Karpas-422 (cell line): ENCODE measurements at regions not wholly inside any gene's neighbourhood (a gene's known extent, or its start where the extent isn't known, plus 50 kb on each side); places are given as distances from the start of the nearest gene placed in this dataset.
"Not testable (repeated sequence)": the region's sequence is repeated elsewhere in the genome, so short reads cannot be mapped to it uniquely, and the experiment has no call there.

Source experiments
- DNase-seq: peaks from one replicate; pipeline ENCODE4 v3.0.0-alpha.2; 2015
- H2AFZ ChIP-seq: fragments of 200-600 bp; sonication (generic); 2 replicates; pipeline ENCODE4 v1.6.1; 2014; ENCODE audit warnings: antibody characterized with exemption, low read length, mixed read lengths
- H3K27ac ChIP-seq: fragments of 200-600 bp; sonication (generic); 2 replicates; pipeline ENCODE4 v1.5.1; 2014; ENCODE audit warnings: mild to moderate bottlenecking, low read length, moderate library complexity
- H3K27me3 ChIP-seq: fragments of 200-600 bp; sonication (generic); 2 replicates; pipeline ENCODE4 v1.6.1; 2014; ENCODE audit warnings: low read length, mixed read lengths
- H3K36me3 ChIP-seq: fragments of 200-600 bp; sonication (generic); 2 replicates; pipeline ENCODE4 v1.6.1; 2014; ENCODE audit warnings: low read length, mixed read lengths; ENCODE audit not compliant: insufficient read depth
- H3K4me1 ChIP-seq: fragments of 200-600 bp; sonication (generic); 2 replicates; pipeline ENCODE4 v1.6.1; 2014; ENCODE audit warnings: mild to moderate bottlenecking, low read length, mixed read lengths
- H3K4me2 ChIP-seq: fragments of 200-600 bp; sonication (generic); 2 replicates; pipeline ENCODE4 v1.6.1; 2014; ENCODE audit warnings: low read length, low read depth, mild to moderate bottlenecking; ENCODE audit not compliant: poor library complexity, severe bottlenecking
- H3K4me3 ChIP-seq: fragments of 200-600 bp; sonication (generic); 2 replicates; pipeline ENCODE4 v1.5.1; 2014; ENCODE audit warnings: mild to moderate bottlenecking, antibody characterized with exemption, low read length, mixed read lengths
- H3K79me2 ChIP-seq: fragments of 200-600 bp; sonication (generic); 2 replicates; pipeline ENCODE4 v1.6.1; 2014; ENCODE audit warnings: mild to moderate bottlenecking, low read length, mixed read lengths
- H3K9ac ChIP-seq: fragments of 200-600 bp; sonication (generic); 2 replicates; pipeline ENCODE4 v1.6.0; 2014; ENCODE audit warnings: low read length
- H3K9me2 ChIP-seq: fragments of 200-600 bp; sonication (generic), shearing (Covaris generic); replicated peaks from 2 replicates; pipeline ENCODE4 v1.6.0; 2014; ENCODE audit warnings: mild to moderate bottlenecking, low read length, moderate library complexity; ENCODE audit not compliant: insufficient read depth
- H3K9me3 ChIP-seq: fragments of 300-700, 200-600 bp; sonication (generic); 2 replicates; pipeline ENCODE4 v1.6.1; 2014; ENCODE audit warnings: low read length, mixed read lengths
- H4K20me1 ChIP-seq: fragments of 200-600 bp; sonication (generic); 2 replicates; pipeline ENCODE4 v1.6.1; 2014; ENCODE audit warnings: mild to moderate bottlenecking, antibody characterized with exemption, low read length, low read depth; ENCODE audit not compliant: insufficient read depth

DNA sequence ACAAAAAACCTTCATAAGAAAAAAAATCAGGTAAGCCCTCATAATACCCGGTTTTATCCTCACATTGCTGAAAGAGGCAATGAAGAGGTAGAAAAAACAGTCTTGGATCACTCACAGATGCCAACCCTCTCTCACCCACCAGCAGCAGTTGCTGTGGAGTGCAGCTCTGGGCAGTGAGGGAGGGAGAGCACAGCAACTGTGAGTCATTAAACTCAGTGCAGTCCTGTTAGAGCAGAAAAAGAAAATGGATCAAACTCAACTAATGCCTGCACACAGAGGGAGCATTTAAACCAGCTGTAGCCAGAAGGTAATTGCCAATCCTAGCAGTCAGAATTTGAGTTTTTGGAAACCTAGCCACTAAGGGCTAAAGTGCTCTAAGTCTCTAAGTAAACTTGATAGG, 1050.6 kb upstream of the ALCAM start:
- Histone ChIP-seq H3K9ac (no peak overlapping the region), H3K4me1 (no peaks in the 10 kb centered on the region), H3K4me3 (no peak overlapping the region), H3K36me3 (no peaks in the 10 kb centered on the region; the same call in 1 of the 2 replicates), H3K4me2 (no peak overlapping the region), H3K27ac (no peak overlapping the region), H3K9me3 (peaks cover 5% of the 10 kb centered on the region; the same call in 1 of the 2 replicates), H3K9me2 (no peaks in the 10 kb centered on the region; the same call in 1 of the 2 replicates), H4K20me1 (no peaks in the 10 kb centered on the region), H3K79me2 (no peaks in the 10 kb centered on the region), H2AFZ (no peak overlapping the region), H3K27me3 (no peaks in the 10 kb centered on the region)
- no peak for DNase-seq

DNA sequence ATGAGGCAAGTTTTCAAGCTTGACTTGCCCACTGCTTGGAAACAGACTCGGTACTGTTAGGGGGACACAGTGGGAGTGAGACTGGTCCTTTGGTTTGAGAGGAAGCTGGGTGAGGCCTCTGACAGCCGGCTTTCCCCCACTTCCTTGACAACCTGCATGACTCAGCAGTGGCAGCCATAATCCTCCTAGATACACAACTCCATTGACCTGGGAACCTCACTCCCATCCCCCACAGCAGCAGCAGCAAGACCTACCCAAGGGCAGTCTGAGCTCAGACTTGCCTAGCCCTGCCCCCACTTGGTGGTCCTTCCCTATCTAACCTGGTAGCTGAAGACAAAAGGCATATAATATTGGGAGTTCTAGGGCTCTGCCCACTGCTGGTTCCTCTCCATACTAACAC, 1043.5 kb upstream of the ALCAM start:
- H3K79me2 ChIP-seq, result no peaks in the 10 kb centered on the region
- no peaks in the 10 kb centered on the region for H3K36me3 ChIP-seq
- peaks cover 5% of the 10 kb centered on the region; the same call in 1 of the 2 replicates for H3K9me3 ChIP-seq
- H3K9me2 ChIP-seq, result no peaks in the 10 kb centered on the region
- H3K27me3 ChIP-seq, result no peaks in the 10 kb centered on the region
- no peaks in the 10 kb centered on the region for H3K4me1 ChIP-seq
- no peak for DNase-seq
- no peak overlapping the region for H3K27ac ChIP-seq
- no peak overlapping the region for H3K9ac ChIP-seq
- no peaks in the 10 kb centered on the region for H4K20me1 ChIP-seq
- no peak overlapping the region for H2AFZ ChIP-seq
- no peak overlapping the region for H3K4me2 ChIP-seq
- H3K4me3 ChIP-seq, result no peak overlapping the region

DNA sequence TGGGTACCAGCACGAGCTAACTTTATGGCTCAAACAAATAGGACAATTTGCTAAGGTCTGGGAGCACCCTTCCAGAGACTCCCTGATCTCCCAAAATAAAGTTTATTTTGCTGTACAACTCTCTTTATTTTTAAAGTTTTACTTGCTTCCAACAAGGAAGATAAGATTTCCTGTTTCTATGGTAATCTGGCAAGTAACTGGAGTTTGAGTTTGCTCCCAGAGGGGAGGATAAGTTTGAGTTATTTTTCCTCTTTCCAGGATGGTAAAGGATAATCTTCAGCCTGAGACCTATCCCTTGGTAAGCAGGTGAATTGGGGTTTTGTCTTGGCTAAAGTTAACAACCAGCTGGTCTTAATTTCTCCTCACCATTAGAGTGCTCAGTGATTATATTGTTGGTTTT, 1019.4 kb upstream of the ALCAM start:
- Histone ChIP-seq H3K36me3 (no peaks in the 10 kb centered on the region), H2AFZ (no peak overlapping the region), H3K4me1 (no peaks in the 10 kb centered on the region), H3K27ac (no peak overlapping the region), H3K9ac (no peak overlapping the region), H3K4me2 (no peak overlapping the region), H4K20me1 (no peaks in the 10 kb centered on the region), H3K79me2 (no peaks in the 10 kb centered on the region), H3K9me3 (no peaks in the 10 kb centered on the region), H3K4me3 (no peak overlapping the region), H3K9me2 (no peaks in the 10 kb centered on the region), H3K27me3 (no peaks in the 10 kb centered on the region)
- DNase-seq, result no peak

DNA sequence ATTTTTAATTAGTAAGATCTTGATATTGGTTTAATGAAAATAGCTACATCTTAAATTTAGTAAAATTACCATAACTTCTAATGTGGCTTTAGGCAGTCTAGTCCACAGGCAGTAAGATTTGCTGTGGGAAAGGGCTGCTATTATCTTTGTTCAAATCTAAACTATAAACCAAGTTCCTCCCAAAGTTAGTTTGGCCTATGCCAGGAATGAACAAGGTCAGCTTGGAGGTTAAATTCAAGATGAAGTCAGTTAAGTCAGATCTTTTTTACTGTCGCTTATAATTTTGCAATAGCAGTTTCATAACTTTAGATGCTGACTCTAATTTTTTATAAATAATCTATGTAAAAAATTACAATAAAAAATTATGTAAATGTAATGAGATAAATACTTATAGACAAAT, 1016.9 kb upstream of the ALCAM start:
- Histone ChIP-seq H3K4me1 (no peaks in the 10 kb centered on the region), H3K4me2 (no peak overlapping the region), H3K27me3 (no peaks in the 10 kb centered on the region), H3K27ac (no peak overlapping the region), H2AFZ (no peak overlapping the region), H3K36me3 (no peaks in the 10 kb centered on the region), H3K9me2 (no peaks in the 10 kb centered on the region), H3K4me3 (no peak overlapping the region), H3K9me3 (no peaks in the 10 kb centered on the region; the same call in 1 of the 2 replicates), H3K79me2 (no peaks in the 10 kb centered on the region), H4K20me1 (no peaks in the 10 kb centered on the region), H3K9ac (no peak overlapping the region)
- DNase-seq, result no peak

DNA sequence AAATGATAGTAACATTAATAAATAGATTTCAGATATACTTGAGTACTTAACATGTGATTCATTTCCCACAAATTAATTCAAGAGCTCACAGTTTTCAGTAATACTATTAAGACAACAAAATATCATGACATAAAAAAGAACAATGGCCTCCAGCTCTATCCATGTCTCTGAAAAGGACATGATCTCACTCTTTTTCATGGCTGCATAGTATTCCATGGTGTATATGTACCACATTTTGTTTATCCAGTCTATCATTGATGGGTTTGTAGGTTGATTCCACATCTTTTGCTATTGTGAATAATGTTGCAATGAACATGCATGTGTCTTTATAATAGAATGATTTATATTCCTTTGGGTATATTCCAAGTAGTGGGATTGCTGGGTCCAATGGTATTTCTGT, 1012.8 kb upstream of the ALCAM start:
- Histone ChIP-seq H3K4me3 (no peak overlapping the region), H4K20me1 (no peaks in the 10 kb centered on the region)

DNA sequence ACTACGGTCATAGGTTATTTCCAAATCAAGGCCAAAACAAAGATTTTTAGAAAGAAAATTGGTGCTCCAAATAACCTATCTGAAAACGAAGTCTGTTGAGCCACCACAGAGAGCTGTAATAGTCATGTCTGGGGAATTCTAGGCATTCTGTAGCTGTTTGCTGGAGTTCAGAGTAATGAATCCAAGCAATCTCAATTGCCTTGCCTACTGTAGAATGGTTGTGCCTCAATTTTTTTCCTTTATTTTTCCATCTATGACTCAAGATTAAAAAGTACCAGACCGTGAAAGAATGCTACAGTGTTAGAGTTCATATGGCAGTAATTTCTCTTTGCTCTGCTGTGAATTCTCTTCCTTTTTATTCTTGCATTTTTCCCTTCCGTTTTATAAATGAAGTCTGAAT, 1007.2 kb upstream of the ALCAM start:
- Histone ChIP-seq H4K20me1 (no peaks in the 10 kb centered on the region), H3K4me2 (no peak overlapping the region), H3K79me2 (no peaks in the 10 kb centered on the region), H3K4me3 (no peak overlapping the region), H3K36me3 (no peaks in the 10 kb centered on the region), H3K27me3 (no peaks in the 10 kb centered on the region), H2AFZ (no peak overlapping the region), H3K9me3 (no peaks in the 10 kb centered on the region), H3K9me2 (no peaks in the 10 kb centered on the region), H3K4me1 (no peaks in the 10 kb centered on the region), H3K9ac (no peak overlapping the region), H3K27ac (no peak overlapping the region)
- DNase-seq, result no peak

More for the DNA sequence above, 1012.8 kb upstream of the ALCAM start:
- no peak overlapping the region for H3K27ac ChIP-seq
- H3K4me2 ChIP-seq, result no peak overlapping the region
- H3K9ac ChIP-seq, result no peak overlapping the region
- DNase-seq, result no peak
- H3K9me2 ChIP-seq, result no peaks in the 10 kb centered on the region
- no peak overlapping the region for H2AFZ ChIP-seq
- no peaks in the 10 kb centered on the region for H3K79me2 ChIP-seq
- H3K27me3 ChIP-seq, result no peaks in the 10 kb centered on the region
- no peaks in the 10 kb centered on the region for H3K4me1 ChIP-seq
- H3K36me3 ChIP-seq, result no peaks in the 10 kb centered on the region
- no peaks in the 10 kb centered on the region; the same call in 1 of the 2 replicates for H3K9me3 ChIP-seq

DNA sequence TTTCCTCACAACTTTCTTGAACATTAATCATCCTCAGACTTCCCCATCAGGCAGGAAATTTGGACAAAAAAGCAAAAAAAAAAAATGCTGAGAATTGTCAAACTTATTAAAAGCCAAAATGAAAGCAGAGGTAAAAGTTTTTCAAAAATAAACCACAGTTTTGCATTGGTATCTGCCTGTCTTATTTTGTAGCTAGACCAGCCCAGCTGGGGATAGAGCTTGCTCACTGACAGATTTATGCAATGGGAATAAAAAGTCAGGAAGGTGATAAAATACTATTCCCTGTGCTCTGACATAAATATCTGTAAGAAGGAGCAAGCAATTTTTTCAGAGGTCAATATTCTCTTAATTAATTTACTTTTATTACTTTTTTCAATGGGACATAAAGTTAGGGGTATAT, 1006.7 kb upstream of the ALCAM start:
- no peaks in the 10 kb centered on the region for H3K9me2 ChIP-seq
- H2AFZ ChIP-seq, result no peak overlapping the region
- no peak overlapping the region for H3K4me2 ChIP-seq
- H3K9me3 ChIP-seq, result no peaks in the 10 kb centered on the region
- no peaks in the 10 kb centered on the region for H3K27me3 ChIP-seq
- no peaks in the 10 kb centered on the region for H3K79me2 ChIP-seq
- H3K4me1 ChIP-seq, result no peaks in the 10 kb centered on the region
- H3K36me3 ChIP-seq, result no peaks in the 10 kb centered on the region
- H3K4me3 ChIP-seq, result no peak overlapping the region
- DNase-seq, result no peak
- H3K27ac ChIP-seq, result no peak overlapping the region
- no peak overlapping the region for H3K9ac ChIP-seq
- H4K20me1 ChIP-seq, result no peaks in the 10 kb centered on the region

DNA sequence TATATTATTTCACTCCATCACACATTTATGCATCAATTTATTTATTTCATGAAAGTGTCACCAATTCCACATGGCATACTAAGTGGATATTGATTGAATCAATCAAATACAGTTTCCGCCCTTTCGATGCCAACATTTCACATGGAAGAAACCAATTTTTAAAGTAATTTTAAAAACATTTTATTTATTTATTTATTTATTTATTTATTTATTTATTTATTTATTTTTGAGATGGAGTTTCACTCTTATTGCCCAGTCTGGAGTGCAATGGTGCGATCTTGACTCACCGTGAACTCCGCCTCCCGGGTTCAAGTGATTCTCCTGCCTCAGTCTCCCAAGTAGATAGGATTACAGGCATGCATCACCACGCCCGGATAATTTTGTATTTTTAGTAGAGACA, 1005.0 kb upstream of the ALCAM start:
- not testable (repeated sequence) for H3K27me3 ChIP-seq, H3K4me1 ChIP-seq, H3K4me2 ChIP-seq, H3K9me3 ChIP-seq, H3K9ac ChIP-seq, DNase-seq, H3K36me3 ChIP-seq, H3K9me2 ChIP-seq, H4K20me1 ChIP-seq, H2AFZ ChIP-seq, H3K4me3 ChIP-seq, H3K79me2 ChIP-seq, H3K27ac ChIP-seq

DNA sequence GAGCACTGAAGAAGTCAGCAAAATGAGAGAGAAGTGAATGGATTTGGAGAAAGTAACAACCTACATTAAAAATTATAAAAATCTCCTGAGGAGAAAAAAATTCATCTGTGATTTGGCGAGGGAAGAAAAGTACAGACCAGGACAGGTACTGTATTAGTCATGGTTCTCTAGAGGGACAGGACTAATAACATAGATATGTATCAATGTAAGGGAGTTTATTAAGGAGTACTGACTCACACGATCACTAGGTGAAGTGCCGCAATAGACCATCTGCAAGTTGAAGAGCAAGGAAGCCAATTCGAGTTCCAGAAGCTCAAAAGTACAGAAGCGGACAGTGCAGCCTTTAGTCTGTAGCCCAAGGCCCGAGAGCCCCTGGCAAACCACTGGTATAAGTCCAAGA, 1004.4 kb upstream of the ALCAM start:
- no peaks in the 10 kb centered on the region for H3K9me3 ChIP-seq
- no peaks in the 10 kb centered on the region for H3K4me1 ChIP-seq
- H2AFZ ChIP-seq, result no peak overlapping the region
- DNase-seq, result no peak
- no peaks in the 10 kb centered on the region for H3K36me3 ChIP-seq
- H3K9me2 ChIP-seq, result no peaks in the 10 kb centered on the region
- H3K9ac ChIP-seq, result no peak overlapping the region
- no peak overlapping the region for H3K4me3 ChIP-seq
- H3K4me2 ChIP-seq, result no peak overlapping the region
- no peak overlapping the region for H3K27ac ChIP-seq
- no peaks in the 10 kb centered on the region for H3K79me2 ChIP-seq
- no peaks in the 10 kb centered on the region for H4K20me1 ChIP-seq
- no peaks in the 10 kb centered on the region for H3K27me3 ChIP-seq
